ES-I3 (cell line): ENCODE measurements at regions not wholly inside any gene's neighbourhood (a gene's known extent, or its start where the extent isn't known, plus 50 kb on each side); places are given as distances from the start of the nearest gene placed in this dataset.
"Not testable (repeated sequence)": the region's sequence is repeated elsewhere in the genome, so short reads cannot be mapped to it uniquely, and the experiment has no call there.

Source experiments
- H3K36me3 ChIP-seq: 2 replicates; pipeline ENCODE4 v1.6.1; 2013; ENCODE audit warnings: mild to moderate bottlenecking, low read length, control low read depth, moderate library complexity; ENCODE audit not compliant: insufficient read depth
- H3K4me1 ChIP-seq: 2 replicates; pipeline ENCODE4 v1.6.1; 2013; ENCODE audit warnings: mild to moderate bottlenecking, control low read depth, low read length; ENCODE audit not compliant: insufficient read depth
- H3K9ac ChIP-seq: 2 replicates; pipeline ENCODE4 v1.6.1; 2013; ENCODE audit warnings: low read depth, mild to moderate bottlenecking, low read length, moderate library complexity
- H3K9me3 ChIP-seq: 2 replicates; pipeline ENCODE4 v1.6.1; 2013; ENCODE audit warnings: mild to moderate bottlenecking, low read length, moderate library complexity; ENCODE audit not compliant: control insufficient read depth, insufficient read depth

GRCh38 chr2:38138996-38139395 is 63.0 kb upstream of the CYP1B1 start:
- Histone ChIP-seq H3K9me3 (peaks cover 6% of the 10 kb centered on the region; the same call in 1 of the 2 replicates), H3K4me1 (no peaks in the 10 kb centered on the region), H3K9ac (no peak overlapping the region), H3K36me3 (no peaks in the 10 kb centered on the region)

DNA sequence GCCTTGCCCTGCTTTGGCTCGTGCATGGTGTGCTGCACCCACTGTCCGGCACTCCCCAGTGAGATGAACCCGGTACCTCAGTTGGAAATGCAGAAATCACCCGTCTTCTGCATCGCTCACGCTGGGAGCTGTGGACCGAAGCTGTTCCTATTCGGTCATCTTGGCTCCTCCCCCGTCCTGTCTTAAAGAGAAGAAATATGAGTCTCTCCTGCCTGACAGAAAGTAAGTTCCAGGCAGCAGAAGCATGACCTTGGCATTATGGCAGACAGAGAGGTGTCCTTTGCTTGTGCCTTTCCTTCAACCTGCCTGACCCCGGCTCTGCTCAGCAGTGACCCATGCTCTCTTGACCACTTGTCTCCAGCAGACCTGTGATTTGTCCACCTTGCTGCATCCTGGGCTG is 62.5 kb upstream of the CYP1B1 start:
- H3K9me3 ChIP-seq: peaks cover 6% of the 10 kb centered on the region; the same call in 1 of the 2 replicates
- no peaks in the 10 kb centered on the region for H3K4me1 ChIP-seq
- H3K36me3 ChIP-seq: no peaks in the 10 kb centered on the region
- no peak overlapping the region for H3K9ac ChIP-seq

DNA sequence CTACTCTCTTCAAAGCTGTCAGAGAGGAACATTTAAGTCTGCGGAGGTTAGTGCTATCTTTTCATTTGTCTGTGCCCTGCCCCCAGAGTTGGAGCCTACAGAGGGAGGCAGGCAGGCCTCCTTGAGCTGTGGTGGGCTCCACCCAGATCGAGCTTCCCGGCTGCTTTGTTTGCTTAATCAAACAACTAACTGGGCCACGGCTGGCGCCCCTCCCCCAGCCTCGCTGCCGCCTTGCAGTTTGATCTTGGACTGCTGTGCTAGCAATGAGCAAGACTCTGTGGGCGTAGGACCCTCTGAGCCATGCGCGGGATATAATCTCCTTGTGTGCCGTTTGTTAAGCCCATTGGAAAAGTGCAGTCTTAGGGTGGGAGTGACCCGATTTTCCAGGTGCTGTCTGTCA is 62.0 kb upstream of the CYP1B1 start:
- not testable (repeated sequence) for H3K36me3 ChIP-seq, H3K4me1 ChIP-seq, H3K9ac ChIP-seq, H3K9me3 ChIP-seq

GRCh38 chr2:38131676-38132075 is 55.7 kb upstream of the CYP1B1 start:
- Histone ChIP-seq H3K4me1 (no peaks in the 10 kb centered on the region), H3K9ac (no peak overlapping the region), H3K36me3 (no peaks in the 10 kb centered on the region), H3K9me3 (peaks cover 12% of the 10 kb centered on the region; the same call in 1 of the 2 replicates)

DNA sequence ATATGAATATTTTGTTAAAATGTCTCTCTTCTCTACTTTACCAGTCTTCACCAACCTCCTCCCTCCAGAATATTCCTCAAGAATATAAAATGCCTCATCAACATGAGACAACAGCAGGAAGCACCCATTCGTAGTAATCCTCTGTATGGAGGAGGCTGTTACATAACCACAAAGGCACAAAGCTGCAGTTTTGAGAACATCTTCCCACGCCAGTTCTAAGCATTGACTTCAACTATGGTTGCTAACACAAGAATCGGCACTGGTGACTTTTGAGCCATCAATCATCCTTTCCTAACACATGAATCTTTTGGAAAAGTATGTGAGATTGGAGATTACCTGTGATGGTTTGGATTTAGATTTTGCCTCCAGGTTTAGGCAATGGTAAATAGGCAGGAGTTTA is 54.9 kb upstream of the CYP1B1 start:
- Histone ChIP-seq H3K36me3 (no peaks in the 10 kb centered on the region), H3K9me3 (peaks cover 13% of the 10 kb centered on the region; the same call in 1 of the 2 replicates), H3K4me1 (no peaks in the 10 kb centered on the region), H3K9ac (no peak overlapping the region)

- Histone ChIP-seq H3K4me1 (no peaks in the 10 kb centered on the region), H3K36me3 (no peaks in the 10 kb centered on the region), H3K9me3 (peaks cover 15% of the 10 kb centered on the region; the same call in 1 of the 2 replicates), H3K9ac (no peak overlapping the region)
Measured at GRCh38 chr2:38129987-38130386, 54.0 kb upstream of the CYP1B1 start.

DNA sequence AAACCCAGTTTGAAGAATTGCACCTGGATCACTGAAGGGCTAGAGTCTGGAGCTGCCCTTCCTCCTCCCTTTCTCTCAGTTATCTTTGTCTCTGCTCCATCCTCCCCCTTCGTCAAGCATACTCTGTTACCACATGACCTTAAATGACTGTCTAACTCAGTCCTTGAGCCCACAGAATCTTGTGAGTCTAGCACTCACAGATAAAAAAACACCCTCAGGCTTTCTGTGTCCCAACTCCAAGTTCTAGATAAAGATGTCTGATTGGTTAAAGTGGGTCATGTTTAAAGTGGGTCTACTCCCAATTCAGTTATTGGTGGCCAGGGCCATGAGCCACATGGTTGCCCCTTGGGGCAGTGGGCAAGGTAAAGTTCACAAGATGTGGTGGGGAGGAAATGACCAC is 53.5 kb upstream of the CYP1B1 start:
- H3K4me1 ChIP-seq: no peaks in the 10 kb centered on the region
- H3K9me3 ChIP-seq: peaks cover 15% of the 10 kb centered on the region; the same call in 1 of the 2 replicates
- no peak overlapping the region for H3K9ac ChIP-seq
- no peaks in the 10 kb centered on the region for H3K36me3 ChIP-seq

- peaks cover 15% of the 10 kb centered on the region; the same call in 1 of the 2 replicates for H3K9me3 ChIP-seq
- H3K4me1 ChIP-seq: no peaks in the 10 kb centered on the region
- no peaks in the 10 kb centered on the region for H3K36me3 ChIP-seq
- H3K9ac ChIP-seq: no peak overlapping the region
Measured at GRCh38 chr2:38128653-38129052, 52.7 kb upstream of the CYP1B1 start.

DNA sequence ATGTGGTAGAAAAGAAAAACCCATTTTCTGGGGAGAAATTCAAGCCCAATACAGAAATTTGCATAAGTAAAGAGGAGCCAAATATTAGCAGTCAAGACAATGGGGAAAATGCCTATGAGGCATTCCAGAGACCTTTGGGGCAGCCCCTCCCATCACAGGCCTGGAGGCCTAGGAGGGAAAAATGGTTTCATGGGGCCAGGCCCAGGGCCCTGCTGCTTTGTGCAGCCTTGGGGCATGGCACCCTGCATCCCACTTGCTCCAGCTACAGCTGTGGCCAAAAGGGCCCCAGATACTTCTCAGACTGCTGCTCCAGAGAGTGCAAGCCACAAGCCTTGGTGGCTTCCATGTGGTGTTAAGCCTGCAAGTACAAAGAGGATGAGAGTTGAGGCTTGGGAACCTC is 51.3 kb upstream of the CYP1B1 start:
- peaks cover 15% of the 10 kb centered on the region; the same call in 1 of the 2 replicates for H3K9me3 ChIP-seq
- no peaks in the 10 kb centered on the region for H3K36me3 ChIP-seq
- no peak overlapping the region for H3K9ac ChIP-seq
- H3K4me1 ChIP-seq: no peaks in the 10 kb centered on the region

DNA sequence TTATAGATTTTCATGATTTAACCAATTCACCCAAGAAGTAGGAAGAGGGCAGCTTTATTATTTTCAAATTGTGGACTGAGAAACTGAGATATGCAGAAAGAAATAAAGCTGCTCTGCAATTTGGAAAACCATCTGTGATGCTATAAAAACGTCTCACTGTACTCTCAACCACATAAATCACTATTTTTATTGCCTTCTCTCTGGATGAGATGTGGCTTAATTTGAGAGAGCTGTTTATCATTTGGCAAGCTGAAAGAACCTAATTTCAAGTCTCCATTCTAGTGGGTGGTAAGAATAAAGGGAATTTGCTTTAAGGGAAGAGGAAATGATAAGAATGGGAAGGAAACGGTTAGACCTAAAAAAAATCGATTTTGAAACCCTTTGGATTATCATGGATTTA is 49.9 kb upstream of the CYP1B1 start:
- no peaks in the 10 kb centered on the region for H3K4me1 ChIP-seq
- peaks cover 15% of the 10 kb centered on the region; the same call in 1 of the 2 replicates for H3K9me3 ChIP-seq
- no peaks in the 10 kb centered on the region for H3K36me3 ChIP-seq
- no peak overlapping the region for H3K9ac ChIP-seq
